Peyer's patch (tissue), 4 donors: ENCODE measurements at regions not wholly inside any gene's neighbourhood (a gene's known extent, or its start where the extent isn't known, plus 50 kb on each side); places are given as distances from the start of the nearest gene placed in this dataset.

Source experiments
- DNase-seq, 3 donors: peaks; one replicate each; pipeline ENCODE4 v3.0.0-alpha.2; 2017 to 2019
- H3K27ac ChIP-seq, 4 donors: fragments of 200-600 bp; sonication (generic); one replicate each; pipeline ENCODE4 v1.5.1; 2016 to 2019
- H3K27me3 ChIP-seq, 2 donors: fragments of 200-600 bp; sonication (generic); one replicate each; pipeline ENCODE4 v1.5.1; 2019
- H3K36me3 ChIP-seq, 3 donors: fragments of 200-600 bp; sonication (generic); one replicate each; pipeline ENCODE4 v1.5.1; 2016 to 2019
- H3K4me1 ChIP-seq, 4 donors: fragments of 200-600 bp; sonication (generic); one replicate each; pipeline ENCODE4 v1.5.1; 2016 to 2019
- H3K4me3 ChIP-seq, 4 donors: fragments of 200-600 bp; sonication (generic); 1 replicate in 3 of 4; 2 replicates in 1 of 4; pipeline ENCODE4 v1.5.1; 2016 to 2019; ENCODE audit warnings: mild to moderate bottlenecking in 1 of 4
- H3K9me3 ChIP-seq, 4 donors: fragments of 200-600 bp; sonication (generic); one replicate each; pipeline ENCODE4 v1.5.1; 2016 to 2019; ENCODE audit warnings: mild to moderate bottlenecking in 1 of 4
- POLR2A ChIP-seq, 2 donors: fragments of 450-650 bp; IDR thresholded peaks; one replicate each; pipeline ENCODE4 v1.5.1; 2017; ENCODE audit warnings: antibody characterized with exemption in 2 of 2, mild to moderate bottlenecking in 2 of 2, moderate library complexity in 2 of 2
- TF ChIP-seq, protein P1 (sequence below), 6 experiments: fragments of 450-650 bp in 4 of 6; fragments of 200-600 bp in 2 of 6; sonication (generic) in 1 of 6; IDR thresholded peaks; one replicate each; pipeline ENCODE4 v1.5.1; 2017 to 2019; ENCODE audit warnings: antibody characterized with exemption in 6 of 6, mild to moderate bottlenecking in 3 of 6, moderate library complexity in 1 of 6

DNA sequence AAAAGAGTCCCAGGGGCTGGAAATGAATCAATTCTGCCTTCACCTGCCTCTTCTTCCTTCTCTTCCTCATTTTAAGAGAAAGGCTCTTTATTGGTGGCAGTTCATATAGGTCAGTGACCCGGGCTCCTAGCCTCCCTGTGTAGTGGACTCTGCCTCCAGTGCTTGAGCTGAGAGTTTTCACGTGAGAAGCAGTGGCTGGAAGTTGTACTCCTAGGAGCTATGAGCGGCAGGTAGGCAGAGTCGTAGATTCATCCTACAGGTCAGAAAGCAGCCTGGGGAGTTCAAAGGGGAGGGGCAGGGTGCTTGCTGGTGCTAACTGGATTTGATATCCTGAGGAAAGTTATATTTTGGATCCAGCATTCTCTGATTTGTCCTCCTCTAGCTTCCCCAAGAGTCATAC is 101.1 kb downstream of the RPLP1 start:
- H3K36me3 ChIP-seq = no peaks in the 10 kb centered on the region
- H3K4me3 ChIP-seq = no peak overlapping the region
- DNase-seq = peak in 2 of 3 donors; percentile 61 to 76
- peaks cover 0 to 27% (median 0%) of the 10 kb centered on the region in 4 donors for H3K4me1 ChIP-seq
- H3K9me3 ChIP-seq = peaks cover 0 to 16% (median 2%) of the 10 kb centered on the region in 4 donors
- no peak for TF ChIP-seq POLR2A (IDR thresholded peaks at IDR 0.05)
- TF ChIP-seq, protein P1, sequence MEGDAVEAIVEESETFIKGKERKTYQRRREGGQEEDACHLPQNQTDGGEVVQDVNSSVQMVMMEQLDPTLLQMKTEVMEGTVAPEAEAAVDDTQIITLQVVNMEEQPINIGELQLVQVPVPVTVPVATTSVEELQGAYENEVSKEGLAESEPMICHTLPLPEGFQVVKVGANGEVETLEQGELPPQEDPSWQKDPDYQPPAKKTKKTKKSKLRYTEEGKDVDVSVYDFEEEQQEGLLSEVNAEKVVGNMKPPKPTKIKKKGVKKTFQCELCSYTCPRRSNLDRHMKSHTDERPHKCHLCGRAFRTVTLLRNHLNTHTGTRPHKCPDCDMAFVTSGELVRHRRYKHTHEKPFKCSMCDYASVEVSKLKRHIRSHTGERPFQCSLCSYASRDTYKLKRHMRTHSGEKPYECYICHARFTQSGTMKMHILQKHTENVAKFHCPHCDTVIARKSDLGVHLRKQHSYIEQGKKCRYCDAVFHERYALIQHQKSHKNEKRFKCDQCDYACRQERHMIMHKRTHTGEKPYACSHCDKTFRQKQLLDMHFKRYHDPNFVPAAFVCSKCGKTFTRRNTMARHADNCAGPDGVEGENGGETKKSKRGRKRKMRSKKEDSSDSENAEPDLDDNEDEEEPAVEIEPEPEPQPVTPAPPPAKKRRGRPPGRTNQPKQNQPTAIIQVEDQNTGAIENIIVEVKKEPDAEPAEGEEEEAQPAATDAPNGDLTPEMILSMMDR (IDR thresholded peaks at IDR 0.05) = no peak
- peak overlapping the region in 3 of 4 donors; percentile 30 to 85 (median 81) for H3K27ac ChIP-seq
- no peaks in the 10 kb centered on the region for H3K27me3 ChIP-seq

DNA sequence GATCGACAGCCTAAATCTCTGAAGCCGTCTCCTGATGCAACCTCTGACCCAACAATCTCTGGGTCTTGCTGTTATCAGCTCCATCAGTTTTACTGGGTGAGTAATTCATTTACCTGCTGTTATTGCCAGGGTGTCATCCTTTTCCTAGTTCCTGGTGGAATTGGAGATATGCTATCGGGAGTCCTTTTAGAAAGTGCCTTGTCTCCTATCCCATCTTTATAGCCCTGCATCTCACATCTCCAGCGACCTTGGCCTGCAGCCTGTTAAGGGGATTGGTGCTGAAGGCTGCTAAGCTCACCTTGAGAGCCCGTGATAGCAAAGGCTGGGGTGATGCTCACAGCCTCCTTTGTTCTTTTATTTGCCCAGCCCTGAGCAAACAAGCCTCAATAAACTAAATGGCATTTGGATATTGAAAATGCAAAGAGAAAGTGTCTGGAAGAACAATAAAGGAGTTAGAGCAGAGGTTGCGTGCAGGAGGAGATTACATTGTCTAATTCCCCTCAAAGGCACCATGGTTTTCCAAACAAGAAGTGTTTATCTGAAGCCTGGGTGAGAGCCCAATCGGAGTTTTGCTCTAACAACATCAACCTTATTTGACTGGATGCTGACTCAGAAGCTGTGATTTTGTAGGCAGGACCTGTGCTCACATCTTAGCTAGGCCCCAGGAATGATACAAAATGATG is 101.8 kb downstream of the RPLP1 start:
- H3K9me3 ChIP-seq = peaks cover 0 to 16% (median 2%) of the 10 kb centered on the region in 4 donors
- H3K4me1 ChIP-seq = peaks cover 0 to 31% (median 0%) of the 10 kb centered on the region in 4 donors
- TF ChIP-seq POLR2A (IDR thresholded peaks at IDR 0.05) = no peak
- TF ChIP-seq, protein P1 (IDR thresholded peaks at IDR 0.05) = no peak
- peak overlapping the region in 3 of 4 donors; percentile 27 to 85 (median 81) for H3K27ac ChIP-seq
- H3K4me3 ChIP-seq = no peak overlapping the region
- DNase-seq = peak in 2 of 3 donors; percentile 84 to 88
- no peaks in the 10 kb centered on the region for H3K27me3 ChIP-seq
- H3K36me3 ChIP-seq = no peaks in the 10 kb centered on the region

DNA sequence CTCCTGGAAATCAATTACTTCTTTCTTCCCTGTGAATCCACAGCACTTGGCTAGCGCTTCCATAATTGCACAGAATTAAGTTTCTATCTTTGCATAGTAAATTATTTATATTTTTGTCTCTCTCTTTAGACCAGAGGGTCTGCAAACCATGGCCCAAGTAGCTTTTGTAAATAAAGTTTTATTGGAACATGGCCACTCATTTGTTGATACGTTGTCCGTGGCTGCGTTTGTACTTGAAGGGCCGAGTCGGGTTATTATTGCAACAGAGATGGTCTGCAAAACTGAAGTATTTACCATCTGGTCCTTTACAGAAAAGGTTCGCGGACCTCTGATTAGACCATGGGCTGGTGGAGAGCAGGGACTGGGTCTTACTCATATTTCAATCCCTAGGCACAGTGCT is 102.5 kb downstream of the RPLP1 start:
- TF ChIP-seq POLR2A (IDR thresholded peaks at IDR 0.05) = no peak
- TF ChIP-seq, protein P1 (IDR thresholded peaks at IDR 0.05) = no peak
- H3K4me1 ChIP-seq = peaks cover 0 to 31% (median 0%) of the 10 kb centered on the region in 4 donors
- no peak for DNase-seq
- H3K27ac ChIP-seq = peak overlapping the region in 1 of 4 donors; percentile 8
- no peaks in the 10 kb centered on the region for H3K36me3 ChIP-seq
- peaks cover 0 to 16% (median 2%) of the 10 kb centered on the region in 4 donors for H3K9me3 ChIP-seq
- no peak overlapping the region for H3K4me3 ChIP-seq
- no peaks in the 10 kb centered on the region for H3K27me3 ChIP-seq

DNA sequence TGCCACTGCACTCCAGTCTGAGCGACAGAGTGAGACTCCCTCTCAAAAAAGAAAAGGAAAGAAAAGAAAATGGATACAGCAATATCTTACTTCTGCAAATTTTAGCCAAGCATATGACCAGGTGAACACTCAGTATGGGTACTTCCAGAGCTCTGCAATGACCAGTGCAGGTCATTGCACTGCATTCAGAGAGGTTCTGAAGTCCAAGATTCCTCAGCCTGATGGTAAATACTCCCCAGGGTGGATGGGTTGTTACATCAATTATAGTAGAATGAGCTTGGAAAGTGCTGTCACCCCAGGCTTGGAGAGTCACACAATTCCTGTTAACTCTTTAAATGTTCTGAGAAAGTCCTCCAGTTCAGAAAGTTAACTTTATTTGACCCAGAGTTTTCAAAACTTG is 103.7 kb downstream of the RPLP1 start:
- H3K27ac ChIP-seq = peak overlapping the region in 1 of 4 donors; percentile 55
- no peaks in the 10 kb centered on the region for H3K36me3 ChIP-seq
- no peak overlapping the region for H3K4me3 ChIP-seq
- H3K4me1 ChIP-seq = peaks cover 0 to 31% (median 0%) of the 10 kb centered on the region in 4 donors
- H3K27me3 ChIP-seq = no peaks in the 10 kb centered on the region
- peaks cover 0 to 14% (median 2%) of the 10 kb centered on the region in 4 donors for H3K9me3 ChIP-seq
- TF ChIP-seq, protein P1 (IDR thresholded peaks at IDR 0.05) = no peak
- no peak for TF ChIP-seq POLR2A (IDR thresholded peaks at IDR 0.05)
- no peak for DNase-seq

- no peaks in the 10 kb centered on the region for H3K36me3 ChIP-seq
- H3K4me3 ChIP-seq = no peak overlapping the region
- peaks cover 0 to 6% (median under 1%) of the 10 kb centered on the region in 4 donors for H3K9me3 ChIP-seq
- DNase-seq = peak in 1 of 3 donors; percentile 74
- H3K4me1 ChIP-seq = peaks cover 0 to 40% (median 3%) of the 10 kb centered on the region in 4 donors
- TF ChIP-seq POLR2A (IDR thresholded peaks at IDR 0.05) = no peak
- peak overlapping the region in 3 of 4 donors; percentile 41 to 61 (median 55) for H3K27ac ChIP-seq
- H3K27me3 ChIP-seq = no peaks in the 10 kb centered on the region
Observed at GRCh38 chr15:69557020-69557706, 104.5 kb downstream of the RPLP1 start.
